Fibroblast of lung (primary cell): ENCODE measurements at regions not wholly inside any gene's neighbourhood (a gene's known extent, or its start where the extent isn't known, plus 50 kb on each side); places are given as distances from the start of the nearest gene placed in this dataset.

ENCODE experiments used
- EZH2 ChIP-seq: IDR thresholded peaks from 2 replicates; pipeline ENCODE4 v1.5.1; 2012; ENCODE audit warnings: low read length, control low read depth, mild to moderate bottlenecking; ENCODE audit errors: missing control alignments
- TF ChIP-seq, protein P1 (sequence below), 2 donors: IDR thresholded peaks in 1 of 2; conservative IDR thresholded peaks in 1 of 2; 1 replicate in 1 of 2; 2 replicates in 1 of 2; pipeline ENCODE4 v1.5.1; 2011 to 2012; ENCODE audit warnings: low read length in 2 of 2, control low read depth in 1 of 2, inconsistent platforms in 1 of 2, low read depth in 1 of 2, mild to moderate bottlenecking in 1 of 2

DNA sequence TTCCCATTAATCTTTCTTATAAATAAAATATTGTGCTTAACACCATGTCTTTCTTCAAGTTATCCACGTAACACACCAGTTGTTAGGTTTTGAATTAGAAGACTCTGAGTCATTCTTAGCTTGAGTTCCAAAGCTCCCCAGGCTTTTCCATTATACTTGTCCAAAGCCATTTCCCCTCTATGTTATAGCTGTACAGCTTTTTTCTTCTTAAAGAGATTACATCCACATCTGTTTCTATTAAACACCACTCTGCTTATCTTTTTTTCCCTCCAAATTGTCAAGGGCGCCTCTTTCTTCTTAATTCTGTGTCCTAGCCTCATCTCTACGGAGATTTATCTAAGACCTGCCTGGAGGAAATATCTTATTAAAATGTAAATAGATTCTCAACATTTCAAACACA lies 139.4 kb upstream of the CPHXL start:
- TF ChIP-seq, protein P1, sequence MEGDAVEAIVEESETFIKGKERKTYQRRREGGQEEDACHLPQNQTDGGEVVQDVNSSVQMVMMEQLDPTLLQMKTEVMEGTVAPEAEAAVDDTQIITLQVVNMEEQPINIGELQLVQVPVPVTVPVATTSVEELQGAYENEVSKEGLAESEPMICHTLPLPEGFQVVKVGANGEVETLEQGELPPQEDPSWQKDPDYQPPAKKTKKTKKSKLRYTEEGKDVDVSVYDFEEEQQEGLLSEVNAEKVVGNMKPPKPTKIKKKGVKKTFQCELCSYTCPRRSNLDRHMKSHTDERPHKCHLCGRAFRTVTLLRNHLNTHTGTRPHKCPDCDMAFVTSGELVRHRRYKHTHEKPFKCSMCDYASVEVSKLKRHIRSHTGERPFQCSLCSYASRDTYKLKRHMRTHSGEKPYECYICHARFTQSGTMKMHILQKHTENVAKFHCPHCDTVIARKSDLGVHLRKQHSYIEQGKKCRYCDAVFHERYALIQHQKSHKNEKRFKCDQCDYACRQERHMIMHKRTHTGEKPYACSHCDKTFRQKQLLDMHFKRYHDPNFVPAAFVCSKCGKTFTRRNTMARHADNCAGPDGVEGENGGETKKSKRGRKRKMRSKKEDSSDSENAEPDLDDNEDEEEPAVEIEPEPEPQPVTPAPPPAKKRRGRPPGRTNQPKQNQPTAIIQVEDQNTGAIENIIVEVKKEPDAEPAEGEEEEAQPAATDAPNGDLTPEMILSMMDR (conservative IDR thresholded peaks at IDR 0.05 in 1 of 2, IDR thresholded peaks at IDR 0.05 in 1 of 2; ENCODE audit: low read depth in 1 of 2, low read length in 2 of 2) = no peak
- TF ChIP-seq EZH2 = no peak
